ENCODE measurements at regions not wholly inside any gene's neighbourhood (a gene's known extent, or its start where the extent isn't known, plus 50 kb on each side); places are given as distances from the start of the nearest gene placed in this dataset.

GRCh38 chr18:76570856-76571255 lies 75.8 kb upstream of the ZNF516 start:
- no peak for DNase-seq

GRCh38 chr18:76569644-76570419 lies 74.8 kb upstream of the ZNF516 start:
- DNase-seq: no peak

DNA sequence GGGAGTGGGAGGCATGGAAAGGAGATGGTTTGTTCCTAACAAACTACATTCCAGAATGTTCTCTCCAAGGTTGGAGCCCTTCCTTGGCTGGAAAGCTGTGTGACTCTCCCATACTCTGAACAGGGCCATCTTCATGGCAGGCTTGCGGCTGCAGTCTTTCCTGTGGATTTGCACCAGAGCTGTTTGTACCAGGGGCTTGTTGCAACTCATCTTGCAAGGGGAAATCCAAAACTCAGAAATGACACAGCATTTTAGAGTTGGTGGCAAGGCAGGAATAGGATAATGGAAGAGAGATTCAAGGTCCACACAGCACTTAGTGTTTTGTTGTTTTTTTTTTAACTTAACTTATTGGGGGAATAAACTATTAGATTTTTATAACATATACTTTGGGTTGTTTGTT lies 73.7 kb upstream of the ZNF516 start:
- no peak for DNase-seq

DNA sequence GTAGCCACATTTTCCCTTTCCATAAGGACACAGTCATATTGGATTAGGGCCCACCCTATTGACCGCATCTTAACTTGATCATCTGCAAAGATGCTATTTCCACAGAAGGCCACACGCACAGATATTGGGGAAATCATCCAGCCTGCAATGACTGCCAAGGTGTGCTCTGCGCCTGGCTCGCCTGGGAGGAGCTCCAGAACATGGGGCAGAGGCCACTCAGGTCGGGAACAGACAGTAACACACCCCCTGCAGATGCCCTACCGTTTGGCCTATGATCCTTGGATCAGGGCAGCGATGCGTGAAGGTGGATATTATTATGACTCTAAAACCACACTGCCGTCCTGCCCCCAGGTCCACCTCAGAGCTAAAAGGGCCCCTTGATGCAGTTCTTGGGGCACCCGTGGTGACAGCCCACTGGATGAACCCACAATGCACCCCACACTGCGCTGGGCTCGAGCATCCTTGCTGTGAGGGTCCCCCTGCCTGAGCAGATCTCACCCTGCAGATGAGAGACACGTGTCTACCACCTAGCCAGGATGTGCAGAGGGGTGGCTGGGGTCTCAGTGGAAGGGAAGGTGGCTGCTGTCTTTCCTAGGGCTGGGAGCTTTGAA lies 72.9 kb upstream of the ZNF516 start:
- no peak for DNase-seq

DNA sequence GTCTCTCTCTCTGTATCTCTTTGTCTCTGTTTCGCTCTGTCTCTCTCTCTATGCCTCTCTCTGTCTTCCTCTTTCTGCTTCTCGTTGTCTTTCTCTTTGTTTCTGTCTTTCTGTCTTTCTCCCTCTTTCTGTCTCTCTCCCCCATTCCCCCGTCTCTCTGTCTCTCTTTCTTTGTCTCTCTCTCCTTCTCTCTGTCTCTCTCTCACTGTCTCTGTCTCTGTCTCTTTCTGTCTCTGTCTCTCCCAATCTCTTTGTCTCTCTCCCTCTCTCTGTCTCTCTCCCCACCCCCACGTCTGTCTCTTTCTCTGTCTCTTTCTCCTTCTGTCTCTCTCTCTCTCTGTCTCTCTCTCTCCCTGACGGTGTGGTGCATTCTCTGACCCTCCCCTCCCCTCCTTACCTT lies 71.9 kb upstream of the ZNF516 start:
- no peak for DNase-seq

- peak; percentile 96 for DNase-seq
Measured at GRCh38 chr18:76565238-76566173, 70.5 kb upstream of the ZNF516 start.

GRCh38 chr18:76564655-76565237 lies 69.7 kb upstream of the ZNF516 start:
- DNase-seq: peak; percentile 22

- peak; percentile 76 for DNase-seq
Measured at GRCh38 chr18:76564117-76564516, 69.1 kb upstream of the ZNF516 start.

DNA sequence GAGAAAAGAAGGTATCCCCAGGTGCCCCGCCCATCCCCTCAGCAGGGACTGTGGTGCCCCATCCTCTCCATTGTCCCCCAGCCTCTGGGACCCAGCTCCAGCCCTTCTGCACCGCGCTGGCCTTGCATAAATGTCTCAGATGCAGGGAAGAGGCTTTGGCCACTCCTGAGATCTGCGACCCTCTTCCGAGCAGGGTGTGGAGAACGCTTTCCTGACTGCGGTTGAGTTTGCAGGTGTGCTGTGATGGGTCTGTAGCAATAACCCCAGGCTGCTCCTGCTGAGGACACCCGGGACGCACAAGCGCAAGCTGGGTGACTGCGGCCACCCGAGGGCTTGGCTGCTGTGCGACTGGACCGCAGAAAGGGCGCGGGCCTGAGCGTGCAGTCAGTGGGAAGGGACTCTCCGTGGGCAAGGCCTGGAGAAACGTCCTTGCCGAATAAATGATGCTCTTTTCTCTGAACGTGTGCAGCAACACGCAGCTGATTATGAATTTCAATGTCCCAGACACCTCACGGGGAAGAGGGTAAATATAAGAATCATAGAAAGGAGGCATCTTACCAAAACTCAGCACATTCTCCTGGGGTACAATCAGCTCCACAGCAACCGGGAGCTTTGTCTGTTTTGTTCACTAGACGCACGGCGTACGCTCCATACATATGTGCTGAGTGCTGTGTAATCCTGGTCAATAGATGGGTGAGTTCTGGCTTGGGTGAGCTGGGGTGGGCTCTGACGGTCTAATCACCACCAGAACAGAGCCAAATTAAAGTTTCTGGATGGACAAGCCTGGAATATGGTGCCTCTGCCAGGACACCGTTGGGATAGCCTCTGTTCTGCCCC lies 67.5 kb upstream of the ZNF516 start:
- DNase-seq: no peak

DNA sequence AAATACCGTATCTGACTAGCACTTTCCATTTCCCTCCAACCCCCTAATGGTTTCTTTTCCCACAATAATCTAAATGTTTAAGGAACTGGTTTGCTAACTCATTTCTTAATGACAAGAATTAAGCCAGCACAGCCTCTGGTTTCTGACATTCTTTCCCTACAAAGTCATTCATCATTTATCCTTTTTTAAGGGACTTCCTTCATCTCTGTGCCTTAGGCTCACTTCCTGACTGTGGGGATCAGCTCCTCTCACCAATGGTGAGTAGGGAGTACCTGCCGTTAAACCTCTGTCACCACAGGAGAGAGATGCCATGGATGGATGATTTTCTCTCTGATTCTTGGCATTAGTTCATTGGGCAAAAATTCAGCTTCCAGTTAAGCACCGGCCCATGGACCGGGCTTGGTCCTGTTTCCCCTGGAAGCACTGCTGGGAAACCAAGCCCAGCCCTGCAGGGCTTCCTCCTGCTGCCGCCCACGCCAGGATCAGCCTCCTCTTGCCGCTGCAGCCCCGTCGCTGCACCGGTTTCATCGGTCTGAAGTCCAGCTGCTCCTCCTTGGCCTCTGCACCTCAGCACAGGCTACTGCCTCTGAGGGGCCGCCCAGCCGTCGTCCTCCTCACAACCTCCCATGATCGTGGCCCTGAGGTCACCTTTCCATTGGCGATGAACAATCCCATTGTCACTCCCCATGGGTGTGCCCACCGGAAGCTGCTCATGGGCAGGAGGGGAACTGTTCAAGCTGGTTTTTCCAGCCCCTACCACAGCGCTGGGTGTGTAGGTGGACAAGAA lies 64.0 kb upstream of the ZNF516 start:
- peak; percentile 19 for DNase-seq

- no peak for DNase-seq
Measured at GRCh38 chr18:76557026-76557575, 62.1 kb upstream of the ZNF516 start.

DNA sequence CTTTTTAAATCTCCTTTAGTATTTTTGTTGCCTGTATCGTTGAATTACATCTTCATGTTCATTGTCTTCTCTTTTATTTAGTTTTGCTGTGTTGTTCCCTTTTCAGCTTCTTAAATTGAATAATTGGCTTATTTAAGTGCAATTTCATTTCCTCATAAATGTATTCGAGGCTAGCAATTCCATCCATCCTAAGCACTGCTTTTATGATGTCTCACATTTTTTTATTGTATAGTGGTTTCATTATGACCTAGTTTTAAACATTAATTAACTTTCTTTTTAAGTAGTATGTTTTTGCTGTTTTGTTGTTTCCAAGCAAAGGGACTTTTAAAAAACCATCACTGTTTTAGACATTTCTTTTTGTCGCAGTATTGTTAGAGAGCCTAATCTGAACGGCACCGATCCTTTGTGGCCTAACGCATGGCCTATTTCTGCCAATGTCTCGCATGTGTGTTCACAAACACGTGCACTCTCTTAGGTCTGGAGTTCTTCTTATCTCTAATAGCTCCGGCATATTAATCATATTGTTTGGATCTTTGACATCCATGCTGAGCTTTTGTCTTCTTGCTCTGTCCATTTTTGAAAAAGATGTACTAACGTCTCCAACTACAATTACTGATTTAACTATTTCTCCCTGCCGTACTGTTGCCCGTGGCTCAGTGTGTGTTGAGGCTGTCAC lies 59.6 kb upstream of the ZNF516 start:
- DNase-seq: no peak

DNA sequence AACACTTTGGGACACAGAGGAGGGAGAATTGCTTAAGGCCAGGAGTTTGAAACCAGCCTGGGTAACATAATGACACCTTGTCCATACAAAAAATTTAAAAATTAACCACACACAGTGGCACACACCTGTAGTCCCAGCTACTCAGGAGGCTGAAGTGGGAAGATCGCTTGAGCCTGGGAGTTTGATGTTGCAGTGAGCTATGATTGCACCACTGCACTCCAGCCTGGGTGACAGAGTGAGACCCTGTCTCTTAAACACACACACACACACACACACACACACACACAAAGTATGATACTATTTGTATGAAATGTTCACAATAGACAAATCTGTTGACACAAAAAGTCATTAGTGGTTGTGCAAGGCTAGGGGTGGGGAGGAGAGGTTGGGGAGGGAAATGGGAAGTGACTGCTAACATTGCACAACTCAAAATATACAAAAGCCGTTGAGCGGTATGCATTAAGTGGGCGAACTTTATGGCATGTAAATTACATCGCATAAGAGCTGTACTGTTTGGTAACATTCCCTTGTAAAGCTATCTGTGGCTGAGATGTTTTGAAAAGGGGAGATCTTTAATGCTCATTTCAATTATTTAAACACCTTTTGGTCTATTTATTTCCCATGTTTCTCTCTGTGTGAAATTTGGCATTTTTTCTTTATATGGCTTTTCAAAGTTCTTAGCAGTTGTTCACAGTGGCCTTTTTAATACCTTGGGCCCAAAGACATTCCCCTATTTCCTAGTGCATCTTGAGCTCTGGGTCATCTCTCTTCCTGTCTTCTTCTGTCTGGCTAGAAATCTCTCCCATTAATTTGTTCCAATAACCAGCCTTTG lies 58.9 kb upstream of the ZNF516 start:
- DNase-seq: peak; percentile 52

- DNase-seq: no peak
Measured at GRCh38 chr18:76548541-76548940, 53.5 kb upstream of the ZNF516 start.

GRCh38 chr18:76547296-76547695 lies 52.3 kb upstream of the ZNF516 start:
- no peak for DNase-seq

GRCh38 chr18:76546436-76546835 lies 51.4 kb upstream of the ZNF516 start:
- no peak for DNase-seq

- peak; percentile 32 for DNase-seq
Measured at GRCh38 chr18:76546088-76546435, 51.0 kb upstream of the ZNF516 start.

GRCh38 chr18:76545433-76546087 lies 50.5 kb upstream of the ZNF516 start:
- DNase-seq: no peak
